ENCODE measurements at regions not wholly inside any gene's neighbourhood (a gene's known extent, or its start where the extent isn't known, plus 50 kb on each side); places are given as distances from the start of the nearest gene placed in this dataset.

- no TSS peak for BruUV-seq (replicated peaks)
- TF ChIP-seq, protein P1, sequence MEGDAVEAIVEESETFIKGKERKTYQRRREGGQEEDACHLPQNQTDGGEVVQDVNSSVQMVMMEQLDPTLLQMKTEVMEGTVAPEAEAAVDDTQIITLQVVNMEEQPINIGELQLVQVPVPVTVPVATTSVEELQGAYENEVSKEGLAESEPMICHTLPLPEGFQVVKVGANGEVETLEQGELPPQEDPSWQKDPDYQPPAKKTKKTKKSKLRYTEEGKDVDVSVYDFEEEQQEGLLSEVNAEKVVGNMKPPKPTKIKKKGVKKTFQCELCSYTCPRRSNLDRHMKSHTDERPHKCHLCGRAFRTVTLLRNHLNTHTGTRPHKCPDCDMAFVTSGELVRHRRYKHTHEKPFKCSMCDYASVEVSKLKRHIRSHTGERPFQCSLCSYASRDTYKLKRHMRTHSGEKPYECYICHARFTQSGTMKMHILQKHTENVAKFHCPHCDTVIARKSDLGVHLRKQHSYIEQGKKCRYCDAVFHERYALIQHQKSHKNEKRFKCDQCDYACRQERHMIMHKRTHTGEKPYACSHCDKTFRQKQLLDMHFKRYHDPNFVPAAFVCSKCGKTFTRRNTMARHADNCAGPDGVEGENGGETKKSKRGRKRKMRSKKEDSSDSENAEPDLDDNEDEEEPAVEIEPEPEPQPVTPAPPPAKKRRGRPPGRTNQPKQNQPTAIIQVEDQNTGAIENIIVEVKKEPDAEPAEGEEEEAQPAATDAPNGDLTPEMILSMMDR (conservative IDR thresholded peaks at IDR 0.05; ENCODE audit: low read length) = no peak
- TF ChIP-seq EZH2phosphoT487 (IDR thresholded peaks at IDR 0.05; ENCODE audit: borderline replicate concordance, low read depth, low read length) = no peak
- no peaks in the 10 kb centered on the region for H3K9me2 ChIP-seq (ENCODE audit: insufficient read depth, low read length)
- no peak overlapping the region for H3K27ac ChIP-seq (ENCODE audit: low read depth, low read length, poor library complexity, severe bottlenecking)
- CTCF ChIA-PET (ENCODE audit: unreplicated experiment) = no interaction called here
- H3K36me3 ChIP-seq (ENCODE audit: insufficient read depth, low read length) = no peaks in the 10 kb centered on the region
- H4K20me1 ChIP-seq (ENCODE audit: insufficient read depth, low read length) = no peaks in the 10 kb centered on the region
- H2AFZ ChIP-seq (ENCODE audit: low read length) = no peak overlapping the region
- no peak overlapping the region for H3K4me3 ChIP-seq (ENCODE audit: low read depth, low read length, poor library complexity, severe bottlenecking)
- H3K9me3 ChIP-seq (ENCODE audit: low read length) = no peaks in the 10 kb centered on the region
- no peak for DNase-seq (ENCODE audit: low spot score)
- intact Hi-C loops (cut with micrococcal nuclease; ENCODE audit: unreplicated experiment) = loop anchor here (5.0 to 10.0 kb wide), 2 partner anchors 117 to 404 kb away; no protein-coding TSS in a partner anchor
- no peaks in the 10 kb centered on the region for H3K4me1 ChIP-seq (ENCODE audit: insufficient read depth, low read length, poor library complexity, severe bottlenecking)
- H3K79me2 ChIP-seq (ENCODE audit: insufficient read depth, low read depth, low read length) = no peaks in the 10 kb centered on the region
- no peak overlapping the region for H3K4me2 ChIP-seq (ENCODE audit: low read length)
- POLR2A ChIA-PET = no interaction called here
These were observed 51.4 kb upstream of the CAST start for GRCh38 chr5:96610747-96611146.

DNA sequence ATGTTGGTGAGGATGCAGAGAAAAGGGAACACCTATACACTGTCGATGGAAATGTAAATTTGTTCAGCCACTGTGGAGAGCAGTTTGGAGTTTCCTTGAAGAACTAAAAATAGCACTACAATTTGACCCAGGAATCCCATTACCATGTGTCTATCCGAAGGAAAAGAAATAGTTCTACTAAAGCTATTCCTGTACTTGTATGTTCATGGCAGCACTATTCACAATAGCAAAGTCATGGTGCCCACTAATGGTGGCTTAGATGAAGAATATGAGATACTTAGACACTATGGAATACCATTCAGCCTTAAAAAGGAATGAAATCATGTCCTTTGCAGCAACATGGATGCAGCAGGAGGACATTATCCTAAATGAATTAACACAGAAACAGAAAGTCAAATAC, 50.2 kb upstream of the CAST start:
- no TSS peak for BruUV-seq (replicated peaks)
- intact Hi-C loops (cut with micrococcal nuclease; ENCODE audit: unreplicated experiment) = loop anchor here (5.0 to 10.0 kb wide), 2 partner anchors 115 to 403 kb away; no protein-coding TSS in a partner anchor
- POLR2A ChIA-PET = interaction anchor here (0.6 kb wide), 1 partner anchor 141 kb away, joined by 3 read pairs; no protein-coding TSS in a partner anchor

More for the DNA sequence above, 50.2 kb upstream of the CAST start:
- H3K4me2 ChIP-seq (ENCODE audit: low read length) = no peak overlapping the region
- no peak overlapping the region for H2AFZ ChIP-seq (ENCODE audit: low read length)
- no peaks in the 10 kb centered on the region for H4K20me1 ChIP-seq (ENCODE audit: insufficient read depth, low read length)
- no peak overlapping the region for H3K4me3 ChIP-seq (ENCODE audit: low read depth, low read length, poor library complexity, severe bottlenecking)
- DNase-seq (ENCODE audit: low spot score) = no peak
- H3K9me3 ChIP-seq (ENCODE audit: low read length) = no peaks in the 10 kb centered on the region
- H3K27ac ChIP-seq (ENCODE audit: low read depth, low read length, poor library complexity, severe bottlenecking) = no peak overlapping the region
- TF ChIP-seq, protein P1 (conservative IDR thresholded peaks at IDR 0.05; ENCODE audit: low read length) = no peak
- TF ChIP-seq EZH2phosphoT487 (IDR thresholded peaks at IDR 0.05; ENCODE audit: borderline replicate concordance, low read depth, low read length) = no peak
- no peaks in the 10 kb centered on the region for H3K4me1 ChIP-seq (ENCODE audit: insufficient read depth, low read length, poor library complexity, severe bottlenecking)
- no peaks in the 10 kb centered on the region for H3K79me2 ChIP-seq (ENCODE audit: insufficient read depth, low read depth, low read length)
- no peaks in the 10 kb centered on the region for H3K9me2 ChIP-seq (ENCODE audit: insufficient read depth, low read length)
- CTCF ChIA-PET (ENCODE audit: unreplicated experiment) = no interaction called here
- no peaks in the 10 kb centered on the region for H3K36me3 ChIP-seq (ENCODE audit: insufficient read depth, low read length)

All from OCI-LY7 (cell line).